Left renal cortex interstitium (tissue), 4 donors: ENCODE measurements at regions not wholly inside any gene's neighbourhood (a gene's known extent, or its start where the extent isn't known, plus 50 kb on each side); places are given as distances from the start of the nearest gene placed in this dataset.
"Not testable (repeated sequence)": the region's sequence is repeated elsewhere in the genome, so short reads cannot be mapped to it uniquely, and the experiment has no call there.

Source experiments
- DNase-seq, 4 donors: peaks; one replicate each; pipeline ENCODE4 v3.0.0-alpha.2; 2013; ENCODE audit warnings: low read depth in 4 of 4, low spot score in 2 of 4, missing footprints in 1 of 4

DNA sequence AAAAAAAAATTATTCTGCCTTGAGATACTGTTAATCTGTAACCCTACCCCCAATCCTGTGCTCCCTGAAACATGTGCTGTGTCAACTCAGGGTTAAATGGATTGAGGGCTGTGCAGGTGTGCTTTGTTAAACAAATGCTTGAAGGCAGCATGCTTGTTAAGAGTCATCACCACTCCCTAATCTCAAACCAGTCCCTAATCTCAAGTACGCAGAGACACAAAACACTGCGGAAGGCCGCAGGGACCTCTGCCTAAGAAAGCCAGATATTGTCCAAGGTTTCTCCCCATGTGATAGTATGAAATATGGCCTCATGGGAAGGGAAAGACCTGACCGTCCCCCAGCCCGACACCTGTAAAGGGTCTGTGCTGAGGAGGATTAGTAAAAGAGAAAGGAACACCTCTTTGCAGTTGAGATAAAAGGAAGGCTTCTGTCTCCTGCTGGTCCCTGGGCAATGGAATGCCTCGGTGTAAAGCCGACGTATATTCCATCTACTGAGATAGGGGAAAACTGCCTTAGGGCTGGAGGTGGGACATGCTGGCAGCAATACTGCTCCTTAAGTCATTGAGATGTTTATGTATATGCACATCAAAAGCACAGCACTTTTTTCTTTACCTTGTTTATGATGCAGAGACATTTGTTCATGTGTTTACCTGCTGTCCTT, 402.6 kb downstream of the TBC1D32 start:
- DNase-seq: not testable (repeated sequence)

DNA sequence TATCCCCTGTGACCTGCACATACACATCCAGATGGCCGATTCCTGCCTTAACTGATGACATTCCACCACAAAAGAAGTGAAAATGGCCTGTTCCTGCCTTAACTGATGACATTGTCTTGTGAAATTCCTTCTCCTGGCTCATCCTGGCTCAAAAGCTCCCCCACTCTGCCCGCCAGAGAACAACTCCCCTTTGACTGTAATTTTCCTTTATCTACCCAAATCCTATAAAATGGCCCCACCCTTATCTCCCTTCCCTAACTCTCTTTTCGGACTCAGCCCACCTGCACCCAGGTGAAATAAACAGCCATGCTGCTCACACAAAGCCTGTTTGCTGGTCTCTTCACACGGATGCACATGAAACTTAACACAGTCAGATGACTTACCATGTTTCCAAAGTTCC, 403.8 kb downstream of the TBC1D32 start:
- not testable (repeated sequence) for DNase-seq

DNA sequence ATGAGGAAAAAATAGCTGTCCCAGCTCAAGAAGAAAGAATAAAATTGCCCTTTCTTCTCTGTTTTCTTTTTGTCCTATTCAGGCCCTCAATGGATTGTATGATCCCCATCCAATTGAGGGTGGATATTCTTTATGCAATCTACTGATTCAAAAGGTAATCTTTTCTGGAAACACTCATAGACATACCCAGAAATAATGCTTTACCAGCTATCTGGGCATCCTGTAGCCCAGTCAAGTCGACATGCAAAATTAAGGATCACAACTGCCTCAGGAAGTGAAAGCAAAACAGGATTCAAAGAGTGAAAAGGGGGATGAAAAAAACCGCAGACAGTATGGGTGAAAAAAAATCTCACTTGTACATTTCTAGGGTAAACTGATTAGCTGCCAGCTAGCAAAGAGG, 410.1 kb downstream of the TBC1D32 start:
- DNase-seq: no peak

DNA sequence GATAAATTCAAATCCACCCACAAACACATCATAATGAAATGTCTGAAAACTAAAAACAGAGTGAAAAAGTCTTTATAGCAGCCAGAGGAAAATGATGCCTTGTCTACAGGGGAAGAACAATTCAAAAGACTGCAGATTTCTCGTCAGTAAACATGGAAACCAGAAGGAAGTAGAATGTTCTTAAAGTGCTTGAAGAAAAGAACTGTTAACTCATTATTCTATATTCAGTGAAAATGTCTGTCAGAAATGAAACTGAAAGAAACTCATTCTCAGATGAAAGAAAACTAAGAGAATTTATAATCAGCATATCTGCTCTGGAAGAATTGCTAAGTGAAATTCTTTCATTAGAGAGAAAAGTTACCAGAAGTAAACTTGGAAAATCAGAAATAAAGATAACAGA, 416.1 kb downstream of the TBC1D32 start:
- DNase-seq: no peak

DNA sequence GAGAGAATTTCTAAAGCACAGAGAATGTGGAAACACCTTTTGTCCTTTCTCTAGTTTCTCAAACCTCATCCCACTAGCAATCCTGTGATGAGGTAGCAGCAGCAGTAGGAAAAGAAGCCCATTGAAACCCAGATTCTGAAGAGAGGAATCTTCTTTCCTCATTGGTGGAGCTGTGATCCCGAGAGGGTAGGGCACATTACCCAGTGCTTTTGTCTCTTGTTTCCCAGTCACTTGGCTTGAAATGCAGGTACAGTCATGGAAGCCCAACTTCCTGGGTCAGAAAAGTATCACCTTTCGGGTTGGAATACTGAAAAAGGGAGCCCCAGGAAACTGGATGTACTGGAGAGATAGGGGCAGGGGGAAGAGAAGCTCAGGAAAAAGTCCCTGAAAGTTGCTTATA, 417.4 kb downstream of the TBC1D32 start:
- no peak for DNase-seq

DNA sequence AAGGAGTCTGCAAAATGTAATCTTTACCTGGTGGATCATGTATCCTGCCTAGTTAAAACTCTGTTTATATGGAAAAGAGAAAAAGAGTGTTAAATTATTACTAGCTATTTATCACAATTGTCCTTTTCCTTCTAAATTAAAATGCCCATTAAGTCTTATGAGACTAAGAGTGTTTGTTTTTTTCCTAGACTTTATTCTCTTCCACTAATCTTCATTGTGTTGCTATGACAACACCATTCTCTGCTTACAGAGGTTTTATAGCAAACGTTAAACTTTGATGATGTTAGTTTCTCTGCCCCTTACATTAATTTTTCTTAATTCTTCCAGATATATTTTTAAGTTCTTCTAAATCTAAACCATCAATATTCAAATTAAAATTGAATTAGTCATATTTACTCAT, 420.8 kb downstream of the TBC1D32 start:
- DNase-seq: no peak

DNA sequence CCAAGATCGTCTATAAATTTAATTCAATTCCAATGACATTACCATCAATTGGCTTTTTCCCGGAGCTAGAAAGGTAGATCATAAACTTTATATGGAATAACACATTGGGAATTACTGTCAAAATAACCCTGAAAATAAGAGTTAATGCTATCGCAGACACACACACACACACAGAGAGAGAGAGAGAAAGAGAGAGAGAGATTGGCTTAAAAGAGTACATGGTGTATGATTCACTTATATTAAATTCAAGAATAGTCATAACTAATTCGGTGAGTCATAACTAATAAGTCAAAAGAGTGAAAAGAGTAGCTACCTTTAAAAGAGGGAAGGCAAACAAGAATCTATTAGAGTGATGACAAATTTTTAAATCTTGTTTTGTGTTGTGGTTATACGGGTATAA, 425.5 kb downstream of the TBC1D32 start:
- DNase-seq: no peak

DNA sequence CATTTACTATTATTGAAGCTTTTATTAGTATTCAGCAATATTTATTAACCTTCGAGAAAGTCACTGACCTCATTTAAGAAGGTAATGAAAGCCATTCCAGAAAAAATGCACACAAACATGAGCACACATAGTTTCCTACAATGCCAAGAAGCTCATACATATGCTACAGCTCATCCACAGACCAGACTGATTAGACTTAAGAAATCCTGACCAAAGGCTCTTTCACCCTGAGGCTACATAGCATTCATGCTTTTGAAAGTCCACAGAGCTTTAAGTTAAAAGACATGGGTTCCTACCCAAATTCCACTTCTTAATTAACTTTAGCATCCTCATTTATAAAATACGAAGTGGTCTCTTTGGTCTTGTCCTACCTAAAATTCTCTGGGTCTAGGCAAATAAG, 430.4 kb downstream of the TBC1D32 start:
- DNase-seq: no peak

DNA sequence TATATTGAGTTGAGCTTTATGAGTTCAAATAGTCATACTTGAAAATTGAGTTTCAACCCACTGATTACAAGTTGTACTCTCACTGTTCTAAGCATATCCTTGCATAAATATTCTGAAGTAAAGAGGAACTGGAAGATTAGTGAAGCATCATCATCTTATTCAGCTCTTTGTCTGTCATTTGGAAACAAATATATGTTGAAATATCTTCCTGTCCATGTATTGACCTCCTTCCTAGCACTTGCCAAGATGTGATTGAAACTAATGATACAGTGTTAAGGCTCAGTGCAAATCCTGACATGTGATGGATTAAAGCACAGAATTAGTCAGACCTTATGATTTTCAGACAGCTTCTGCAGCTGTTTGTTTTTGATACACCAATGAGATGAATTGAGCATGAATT, 434.3 kb downstream of the TBC1D32 start:
- DNase-seq: no peak

DNA sequence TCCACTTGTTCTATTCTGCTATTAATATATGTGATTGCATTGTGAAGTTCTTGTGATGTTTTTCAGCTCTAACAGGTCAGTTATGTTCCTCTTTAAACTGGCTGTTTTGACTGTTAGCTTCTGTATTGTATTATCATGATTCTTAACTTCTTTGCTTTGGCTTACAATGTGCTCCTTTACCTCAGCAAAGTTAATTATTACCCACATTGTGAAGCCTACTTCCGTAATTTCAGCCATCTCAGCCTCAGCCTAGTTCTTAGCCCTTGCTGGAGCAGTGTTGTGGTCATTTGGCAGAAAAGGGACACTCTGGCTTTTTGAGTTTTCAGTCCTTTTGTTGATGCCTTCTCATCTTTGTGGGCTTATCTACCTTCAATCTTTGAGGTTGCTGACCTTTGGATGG, 440.2 kb downstream of the TBC1D32 start:
- DNase-seq: no peak

DNA sequence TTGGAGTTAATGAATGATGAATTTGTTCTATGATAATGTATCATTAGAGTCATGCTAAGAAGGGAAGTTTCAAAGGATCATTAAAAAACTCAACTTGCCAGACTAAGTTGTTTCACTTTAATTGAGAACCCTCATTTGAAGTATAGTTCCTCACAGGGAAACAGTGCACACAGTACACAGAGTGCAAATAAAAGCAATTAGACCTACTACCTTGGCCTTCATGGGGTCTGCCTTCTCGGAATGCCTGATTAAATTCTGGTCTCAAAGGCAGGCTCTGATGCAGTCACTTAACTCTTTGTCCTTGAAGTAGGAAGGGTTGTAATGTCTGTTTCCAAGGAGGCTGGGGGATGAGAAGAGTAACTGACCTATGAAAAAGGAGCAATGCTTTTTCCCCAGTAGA, 457.3 kb downstream of the TBC1D32 start:
- DNase-seq: peak in 1 of 4 donors; percentile 12

DNA sequence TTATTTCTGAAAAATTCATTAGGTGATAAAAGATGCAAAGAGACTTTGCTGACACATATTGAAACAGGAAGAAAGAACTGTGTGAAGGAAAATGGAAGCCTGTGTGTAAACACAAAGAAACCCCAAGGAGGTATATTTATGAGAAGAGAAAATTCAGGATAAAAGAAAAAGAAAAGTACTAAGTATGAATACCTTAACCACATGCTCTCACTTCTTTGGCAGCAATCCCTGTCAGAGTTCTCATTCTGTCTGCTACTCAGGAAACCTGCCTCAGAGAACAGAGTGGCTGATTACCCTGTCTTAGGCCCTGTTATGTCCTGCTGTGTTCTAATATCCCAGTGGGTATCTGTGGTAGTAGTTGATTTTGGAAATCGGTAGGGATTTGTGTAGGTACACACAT, 457.9 kb downstream of the TBC1D32 start:
- no peak for DNase-seq

DNA sequence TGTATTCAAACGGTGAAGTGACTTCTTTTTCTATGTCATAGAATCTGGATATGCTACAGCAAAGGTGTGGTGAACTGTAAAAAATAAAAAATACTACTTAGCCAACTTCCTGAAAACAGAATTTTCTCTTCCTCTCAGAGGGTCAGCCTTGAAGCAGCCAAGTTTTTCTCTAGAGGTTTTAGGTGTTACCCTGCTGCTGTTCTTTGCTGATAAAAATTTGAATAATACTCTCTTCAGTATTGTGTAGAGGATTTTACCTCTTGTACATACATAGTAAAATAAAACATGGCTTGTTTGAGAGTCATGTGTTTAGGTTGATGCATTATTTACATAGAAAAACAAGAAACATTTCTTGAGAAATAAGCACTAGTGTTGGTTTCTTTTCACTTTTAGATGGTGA, 458.4 kb downstream of the TBC1D32 start:
- DNase-seq: no peak

DNA sequence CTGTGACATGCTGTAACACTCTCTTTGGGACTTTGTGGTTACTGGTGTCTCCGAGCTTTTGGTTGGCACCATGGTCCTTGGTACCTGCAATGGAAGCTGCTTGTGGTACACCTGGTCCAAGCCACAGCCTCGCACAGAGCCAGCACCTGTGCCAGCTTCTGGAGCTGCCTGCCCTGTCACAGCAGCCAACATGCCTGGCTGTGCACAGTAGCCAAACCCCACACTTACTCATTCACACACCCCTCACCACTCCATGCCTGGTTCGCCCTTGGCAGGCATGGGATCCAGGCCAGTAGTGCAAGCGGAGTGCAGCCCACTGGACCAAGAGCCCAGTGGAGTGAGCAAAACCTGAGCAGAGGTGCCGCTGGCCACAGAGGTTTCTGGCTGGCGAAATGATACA, 459.9 kb downstream of the TBC1D32 start:
- no peak for DNase-seq

DNA sequence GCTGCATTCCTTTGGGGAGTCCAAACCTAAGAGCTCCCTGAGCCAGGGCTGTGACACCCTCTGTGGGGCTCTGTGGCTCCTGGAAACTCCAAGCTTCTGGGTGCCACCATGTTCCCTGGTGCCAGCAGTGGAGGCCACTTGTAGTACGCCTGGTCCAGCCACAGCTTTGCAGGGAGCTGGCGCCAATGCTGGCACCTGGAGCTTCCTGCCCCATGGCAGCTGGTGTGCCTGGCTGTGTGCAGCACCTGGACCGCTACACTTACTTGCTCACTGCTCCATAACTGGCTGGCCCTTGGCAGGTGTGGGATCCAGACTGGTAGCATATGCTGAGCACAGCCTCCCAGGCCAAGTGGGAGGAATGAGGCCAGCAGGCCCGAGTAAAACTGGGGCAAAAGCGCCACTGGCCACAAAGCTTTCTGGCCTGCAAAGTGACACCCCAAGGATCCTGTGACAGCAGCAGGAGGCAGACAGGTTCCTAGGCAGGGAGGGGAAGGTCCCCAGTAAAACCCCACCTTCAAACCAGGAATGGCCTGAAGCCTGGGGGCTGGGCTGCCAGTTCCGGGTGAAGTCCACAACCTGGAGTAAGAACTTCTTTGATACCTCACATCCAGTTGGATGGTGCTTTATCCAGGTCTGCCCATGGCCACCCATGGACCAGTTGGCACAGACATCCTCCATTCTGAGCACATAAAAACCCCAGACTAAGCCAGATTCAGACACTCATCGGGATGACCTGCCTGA, 461.0 kb downstream of the TBC1D32 start:
- no peak for DNase-seq

DNA sequence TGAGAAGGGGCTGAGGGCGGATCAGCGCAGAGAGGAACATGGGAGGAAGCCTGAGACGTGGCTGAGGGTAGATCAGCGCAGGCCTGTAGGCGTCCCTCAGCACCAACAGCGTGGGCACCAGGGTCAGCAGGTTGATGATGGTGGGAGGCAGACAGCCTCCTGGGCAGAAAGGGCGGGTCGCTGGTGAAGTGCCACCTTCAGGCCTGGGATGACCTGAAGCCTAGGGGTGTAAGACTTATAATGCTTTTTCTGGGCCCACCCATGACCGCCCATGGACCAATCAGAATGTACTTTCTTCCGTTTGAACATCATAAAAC, 462.1 kb downstream of the TBC1D32 start:
- no peak for DNase-seq

DNA sequence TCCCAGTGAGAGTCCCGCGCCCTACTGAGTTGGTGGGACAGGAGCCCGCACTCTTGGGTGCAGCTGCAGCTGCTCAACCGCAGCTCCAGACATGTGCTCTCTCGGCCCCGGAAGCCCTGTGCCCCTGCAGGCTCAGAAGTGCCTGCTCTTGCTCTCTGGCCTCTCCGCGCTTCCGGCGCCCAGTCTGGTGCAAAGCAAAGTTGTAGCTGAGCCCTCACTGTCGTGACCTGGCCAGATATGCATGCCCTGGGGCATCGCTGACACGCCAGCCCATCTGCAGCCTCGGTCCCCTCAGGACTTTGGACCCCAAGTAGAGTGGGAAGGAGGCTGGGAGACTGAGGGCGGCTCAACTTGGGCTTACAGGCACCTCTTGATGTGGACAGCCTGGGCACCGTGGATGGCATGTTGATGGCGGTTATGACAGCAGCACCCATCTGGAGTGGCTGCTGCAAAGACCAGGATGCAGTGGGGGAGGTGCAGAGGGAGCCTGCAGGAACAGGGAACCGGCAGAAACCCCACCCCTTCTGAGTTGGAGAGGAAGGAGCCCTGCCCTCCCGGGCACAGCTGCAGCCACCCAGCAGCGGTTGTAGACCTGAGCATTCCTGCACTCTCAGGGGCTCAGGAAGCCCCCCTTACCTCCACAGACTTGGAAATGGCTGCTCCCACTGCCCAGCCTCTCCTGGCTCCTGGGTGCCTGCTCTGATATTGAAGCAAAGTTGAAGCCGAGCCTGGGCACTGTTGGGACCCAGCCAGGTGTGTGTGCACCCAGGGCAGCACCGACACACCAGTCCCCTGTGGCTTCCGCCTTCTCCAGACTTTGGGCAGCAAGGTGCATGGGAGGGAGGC, 462.6 kb downstream of the TBC1D32 start:
- no peak for DNase-seq

DNA sequence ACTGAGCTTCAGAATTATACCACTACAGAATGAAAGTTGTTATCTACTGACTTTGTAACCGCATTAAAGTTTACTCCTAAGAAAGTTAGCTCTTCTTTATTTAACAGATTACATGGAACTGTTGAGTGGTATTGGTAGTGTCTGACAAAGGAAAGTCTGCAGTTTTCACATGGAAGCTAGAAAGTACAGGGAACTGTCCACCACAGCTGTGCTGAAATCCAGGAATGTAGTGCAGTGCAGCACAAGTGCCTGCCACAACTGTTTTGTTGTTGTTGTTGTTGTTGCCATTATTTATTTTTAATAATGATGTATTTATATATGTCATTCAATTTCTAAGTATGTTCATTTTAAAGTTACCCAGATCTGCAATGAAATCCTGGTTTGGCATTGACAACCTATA, 464.9 kb downstream of the TBC1D32 start:
- peak in 1 of 4 donors; percentile 31 for DNase-seq

DNA sequence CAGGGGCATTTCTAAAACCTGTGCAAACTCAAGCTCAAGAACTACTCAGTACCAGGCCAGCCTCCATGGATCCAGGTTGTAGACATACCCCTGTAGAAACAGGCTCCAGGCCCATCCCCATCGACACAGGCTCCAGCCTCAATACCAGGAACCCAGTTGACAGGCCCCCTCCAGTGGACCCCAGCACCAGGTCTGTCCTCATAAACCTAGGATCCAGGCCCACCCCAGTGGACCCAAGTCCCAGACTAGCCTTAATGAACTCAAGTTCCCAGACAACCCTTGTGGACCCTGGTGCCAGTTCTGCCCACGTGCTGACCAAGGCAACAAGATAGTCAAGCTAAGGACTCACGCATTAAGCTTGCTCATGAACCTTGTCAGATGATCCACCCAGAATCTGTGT, 476.9 kb downstream of the TBC1D32 start:
- no peak for DNase-seq

DNA sequence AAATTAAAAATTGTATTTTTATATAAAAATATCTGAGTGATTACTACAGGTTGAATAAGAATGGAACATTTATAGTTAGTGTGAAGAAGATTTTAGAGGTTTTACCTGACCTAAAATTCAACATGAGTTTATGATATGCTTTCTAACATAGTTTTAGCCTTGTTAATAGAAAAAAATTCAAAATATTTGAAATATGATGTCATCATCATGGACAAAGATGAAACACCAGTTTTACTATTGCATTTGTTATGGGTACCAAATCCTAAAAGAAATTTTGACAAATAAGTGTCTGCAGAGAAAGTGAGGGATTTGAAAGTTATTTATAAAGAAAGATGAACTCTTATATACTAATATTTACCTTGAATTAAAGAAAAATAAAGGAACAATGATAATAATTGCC, 479.7 kb downstream of the TBC1D32 start:
- no peak for DNase-seq

DNA sequence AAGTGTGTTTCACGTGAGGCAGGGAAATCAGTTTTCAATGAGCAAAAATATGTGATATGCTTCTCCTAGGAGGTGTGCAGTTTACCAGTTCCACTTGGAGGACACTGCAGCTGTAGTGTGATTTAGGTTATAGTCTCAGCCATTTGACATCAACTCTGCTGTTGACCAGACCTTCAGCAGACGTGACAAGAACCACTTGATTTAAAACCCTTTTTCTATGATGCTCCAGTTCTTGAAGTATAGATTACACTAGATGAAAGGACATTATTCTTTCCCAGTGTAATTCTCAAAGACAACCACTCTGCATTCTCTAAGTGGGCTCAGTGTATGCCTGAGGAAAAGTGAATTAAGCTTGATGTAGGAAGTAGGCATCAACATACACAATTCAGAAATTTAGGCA, 480.8 kb downstream of the TBC1D32 start:
- DNase-seq: no peak
